ENCODE measurements at regions not wholly inside any gene's neighbourhood (a gene's known extent, or its start where the extent isn't known, plus 50 kb on each side); places are given as distances from the start of the nearest gene placed in this dataset.

- H3K4me1 Mint-ChIP-seq, result peaks cover 38% of the 10 kb centered on the region
- no peak overlapping the region for H3K4me2 ChIP-seq
- no peak overlapping the region for H3K27ac Mint-ChIP-seq
- peaks cover 2% of the 10 kb centered on the region for H3K27me3 Mint-ChIP-seq (ENCODE audit: insufficient read depth, low read depth)
- TF ChIP-seq EZH2 (IDR thresholded peaks at IDR 0.05) (no peak), EZH2phosphoT487 (IDR thresholded peaks at IDR 0.05) (no peak), CTCF (IDR thresholded peaks at IDR 0.05) (no peak)
- DNase-seq (ENCODE audit: low spot score), result no peak
- H3K4me3 ChIP-seq, result no peak overlapping the region
- no peak overlapping the region for H3K9ac ChIP-seq
- no peaks in the 10 kb centered on the region for H3K27me3 ChIP-seq
- H3F3A ChIP-seq (ENCODE audit: low read depth), result no peaks in the 10 kb centered on the region
- H3K4me3 Mint-ChIP-seq, result no peak overlapping the region
- no peaks in the 10 kb centered on the region for H3K79me2 ChIP-seq (ENCODE audit: low read depth)
- no peak overlapping the region for H2AFZ ChIP-seq (replicated peaks)
- H3K36me3 Mint-ChIP-seq, result peaks cover 2% of the 10 kb centered on the region
- H3K36me3 ChIP-seq, result no peaks in the 10 kb centered on the region
- peaks cover 41% of the 10 kb centered on the region for H3K4me1 ChIP-seq
- H4K20me1 ChIP-seq (ENCODE audit: low read depth), result no peaks in the 10 kb centered on the region
- no peak overlapping the region for H3K27ac ChIP-seq
- H3K9me3 Mint-ChIP-seq, result peaks cover 14% of the 10 kb centered on the region
- no peaks in the 10 kb centered on the region for H3K9me3 ChIP-seq (ENCODE audit: low read depth)
These were observed 746.5 kb upstream of the ZNF608 start for GRCh38 chr5:125492977-125493376.

- Histone ChIP-seq H3K36me3 (no peaks in the 10 kb centered on the region), H3K79me2 (ENCODE audit: low read depth) (no peaks in the 10 kb centered on the region), H3F3A (ENCODE audit: low read depth) (no peaks in the 10 kb centered on the region), H3K4me2 (no peak overlapping the region), H3K4me1 (peaks cover 58% of the 10 kb centered on the region), H2AFZ (replicated peaks) (no peak overlapping the region), H3K27me3 (no peaks in the 10 kb centered on the region), H3K27ac (no peak overlapping the region), H3K9ac (no peak overlapping the region), H4K20me1 (ENCODE audit: low read depth) (no peaks in the 10 kb centered on the region), H3K4me3 (no peak overlapping the region), H3K9me3 (ENCODE audit: low read depth) (no peaks in the 10 kb centered on the region)
- no peak overlapping the region for H3K4me3 Mint-ChIP-seq
- peaks cover 2% of the 10 kb centered on the region for H3K36me3 Mint-ChIP-seq
- TF ChIP-seq CTCF (IDR thresholded peaks at IDR 0.05), result no peak
- no peak for TF ChIP-seq EZH2phosphoT487 (IDR thresholded peaks at IDR 0.05)
- no peak for TF ChIP-seq EZH2 (IDR thresholded peaks at IDR 0.05)
- DNase-seq (ENCODE audit: low spot score), result no peak
- H3K27me3 Mint-ChIP-seq (ENCODE audit: insufficient read depth, low read depth), result peaks cover 2% of the 10 kb centered on the region
- peaks cover 42% of the 10 kb centered on the region for H3K4me1 Mint-ChIP-seq
- H3K27ac Mint-ChIP-seq, result no peak overlapping the region
- H3K9me3 Mint-ChIP-seq, result peaks cover 14% of the 10 kb centered on the region
These were observed 750.0 kb upstream of the ZNF608 start for GRCh38 chr5:125496393-125496792.

GRCh38 chr5:125497651-125498050 is 751.2 kb upstream of the ZNF608 start:
- H3K9me3 Mint-ChIP-seq, result peaks cover 14% of the 10 kb centered on the region
- peak; percentile 36 for DNase-seq (ENCODE audit: low spot score)
- no peaks in the 10 kb centered on the region for H3K27me3 ChIP-seq
- H3K4me3 Mint-ChIP-seq, result no peak overlapping the region
- TF ChIP-seq EZH2 (IDR thresholded peaks at IDR 0.05) (no peak), CTCF (IDR thresholded peaks at IDR 0.05) (no peak), EZH2phosphoT487 (IDR thresholded peaks at IDR 0.05) (peak; percentile 65)
- no peak overlapping the region for H2AFZ ChIP-seq (replicated peaks)
- no peaks in the 10 kb centered on the region for H4K20me1 ChIP-seq (ENCODE audit: low read depth)
- H3K79me2 ChIP-seq (ENCODE audit: low read depth), result no peaks in the 10 kb centered on the region
- no peak overlapping the region for H3K27ac Mint-ChIP-seq
- no peaks in the 10 kb centered on the region for H3K9me3 ChIP-seq (ENCODE audit: low read depth)
- peaks cover 2% of the 10 kb centered on the region for H3K27me3 Mint-ChIP-seq (ENCODE audit: insufficient read depth, low read depth)
- peaks cover 51% of the 10 kb centered on the region for H3K4me1 ChIP-seq
- H3K4me3 ChIP-seq, result no peak overlapping the region
- no peak overlapping the region for H3K27ac ChIP-seq
- no peaks in the 10 kb centered on the region for H3K36me3 ChIP-seq
- H3K4me1 Mint-ChIP-seq, result peaks cover 40% of the 10 kb centered on the region
- peaks cover 2% of the 10 kb centered on the region for H3K36me3 Mint-ChIP-seq
- no peaks in the 10 kb centered on the region for H3F3A ChIP-seq (ENCODE audit: low read depth)
- no peak overlapping the region for H3K9ac ChIP-seq
- peak overlapping the region; percentile 45 for H3K4me2 ChIP-seq
